IMR-90 (cell line): ENCODE measurements at regions not wholly inside any gene's neighbourhood (a gene's known extent, or its start where the extent isn't known, plus 50 kb on each side); places are given as distances from the start of the nearest gene placed in this dataset.

ENCODE experiments used
- ATAC-seq: fragments of 200-7000 bp; cut with Tn5 transposase; 2 replicates; pipeline ENCODE4 v1.9.1; 2020; ENCODE audit warnings: low read depth, mild to moderate bottlenecking, moderate library complexity
- BruUV-seq: library from RNA; stranded (reverse); fragments of 400-500 nt; replicated peaks from 2 replicates; lab custom pipeline; 2021; lab: Mats Ljungman, UMichigan
- CTCF ChIA-PET: fragments of 300-600 bp; formaldehyde crosslinking; extraction: SDS; loops from one replicate; lab custom pipeline; 2021; ENCODE audit warnings: antibody characterized with exemption; lab: Yijun Ruan, JAX
- POLR2A ChIA-PET: fragments of 300-600 bp; sonication (Branson Sonifier 250); formaldehyde crosslinking; loops from one replicate; lab custom pipeline; 2022; ENCODE audit warnings: antibody characterized with exemption; ENCODE audit not compliant: unreplicated experiment; lab: Charles Lee
- DNase-seq: peaks from one replicate; pipeline ENCODE4 v3.0.0; 2013
- H2AFZ ChIP-seq: replicated peaks from 2 replicates; pipeline ENCODE3; 2013; ENCODE audit warnings: low read length, mild to moderate bottlenecking; ENCODE audit not compliant: poor library complexity
- H2AK5ac ChIP-seq: 2 replicates; pipeline ENCODE4 v1.6.1; 2013; ENCODE audit warnings: low read depth, low read length, inconsistent platforms
- H2AK9ac ChIP-seq: replicated peaks from 2 replicates; pipeline ENCODE3; 2013; ENCODE audit warnings: mild to moderate bottlenecking, low read depth, low read length, moderate library complexity; ENCODE audit not compliant: poor library complexity
- H2BK120ac ChIP-seq: 2 replicates; pipeline ENCODE4 v1.6.1; 2013; ENCODE audit warnings: low read depth, low read length, inconsistent platforms
- H2BK15ac ChIP-seq: 3 replicates; pipeline ENCODE4 v1.6.1; 2013; ENCODE audit warnings: low read depth, low read length, inconsistent platforms
- H2BK20ac ChIP-seq: 2 replicates; pipeline ENCODE4 v1.6.1; 2013; ENCODE audit warnings: low read depth, mild to moderate bottlenecking, inconsistent platforms, low read length, moderate library complexity
- H2BK5ac ChIP-seq: 2 replicates; pipeline ENCODE4 v1.6.1; 2013; ENCODE audit warnings: mild to moderate bottlenecking, low read depth, low read length, inconsistent platforms; ENCODE audit not compliant: poor library complexity, severe bottlenecking
- H3K14ac ChIP-seq: replicated peaks from 2 replicates; pipeline ENCODE4 v1.6.1; 2013; ENCODE audit warnings: low read depth, low read length, inconsistent platforms
- H3K18ac ChIP-seq: 2 replicates; pipeline ENCODE4 v1.6.1; 2013; ENCODE audit warnings: low read depth, low read length, control low read depth
- H3K23ac ChIP-seq: 2 replicates; pipeline ENCODE4 v1.6.1; 2013; ENCODE audit warnings: low read depth, low read length, inconsistent platforms
- H3K27ac ChIP-seq: 2 replicates; pipeline ENCODE4 v1.5.1; 2013; ENCODE audit warnings: mild to moderate bottlenecking, control low read depth, low read length; ENCODE audit not compliant: insufficient read depth
- H3K27me3 ChIP-seq: 2 replicates; pipeline ENCODE4 v1.6.1; 2013; ENCODE audit warnings: low read length; ENCODE audit not compliant: control insufficient read depth, insufficient read depth
- H3K36me3 ChIP-seq: 2 replicates; pipeline ENCODE4 v1.6.1; 2013; ENCODE audit warnings: low read length, mixed read lengths; ENCODE audit not compliant: control insufficient read depth, insufficient read depth
- H3K4ac ChIP-seq: 2 replicates; pipeline ENCODE4 v1.6.1; 2013; ENCODE audit warnings: low read depth, low read length, inconsistent platforms
- H3K4me1 ChIP-seq: 2 replicates; pipeline ENCODE4 v1.6.1; 2013; ENCODE audit warnings: low read length, mixed read lengths; ENCODE audit not compliant: control insufficient read depth, insufficient read depth
- H3K4me2 ChIP-seq: 2 replicates; pipeline ENCODE4 v1.6.1; 2013; ENCODE audit warnings: low read depth, mild to moderate bottlenecking, control low read depth, low read length, moderate library complexity
- H3K4me3 ChIP-seq: 2 replicates; pipeline ENCODE4 v1.5.1; 2013; ENCODE audit warnings: low read depth, mild to moderate bottlenecking, control low read depth, low read length, moderate library complexity; ENCODE audit not compliant: insufficient read depth
- H3K56ac ChIP-seq: 2 replicates; pipeline ENCODE4 v1.6.1; 2013; ENCODE audit warnings: low read length, inconsistent platforms; ENCODE audit not compliant: insufficient read depth; ENCODE audit errors: extremely low read depth
- H3K79me1 ChIP-seq, 2 experiments: 2 replicates each; pipeline ENCODE4 v1.6.1; 2013; ENCODE audit warnings: low read length in 2 of 2, inconsistent platforms in 1 of 2, low read depth in 1 of 2
- H3K9ac ChIP-seq: 2 replicates; pipeline ENCODE4 v1.6.1; 2013; ENCODE audit warnings: low read depth, low read length, control low read depth
- H3K9me1 ChIP-seq: 2 replicates; pipeline ENCODE4 v1.6.1; 2013; ENCODE audit warnings: low read length, inconsistent platforms; ENCODE audit not compliant: insufficient read depth
- H3K9me3 ChIP-seq: 2 replicates; pipeline ENCODE4 v1.6.1; 2013; ENCODE audit warnings: low read length; ENCODE audit not compliant: control insufficient read depth, insufficient read depth
- H4K20me1 ChIP-seq: 2 replicates; pipeline ENCODE4 v1.6.1; 2013; ENCODE audit warnings: low read length, inconsistent platforms; ENCODE audit not compliant: insufficient read depth
- H4K5ac ChIP-seq: 2 replicates; pipeline ENCODE4 v1.6.1; 2013; ENCODE audit warnings: mild to moderate bottlenecking, low read depth, low read length, control low read depth
- H4K8ac ChIP-seq, 2 experiments: 2 replicates each; pipeline ENCODE4 v1.6.1; 2013; ENCODE audit warnings: low read depth in 2 of 2, low read length in 2 of 2, control low read depth in 1 of 2, inconsistent platforms in 1 of 2
- H4K91ac ChIP-seq: 2 replicates; pipeline ENCODE4 v1.6.1; 2013; ENCODE audit warnings: low read depth, low read length, inconsistent platforms; ENCODE audit not compliant: insufficient read depth
- CEBPB ChIP-seq: IDR thresholded peaks from 2 replicates; pipeline ENCODE4 v1.6.1; 2012; ENCODE audit warnings: low read depth, low read length, improper control_type of control experiment
- ELK1 ChIP-seq: fragments of 150-350 bp; IDR thresholded peaks from 2 replicates; pipeline ENCODE4 v1.6.1; 2016; ENCODE audit warnings: low read depth, mild to moderate bottlenecking, low read length, moderate library complexity, borderline replicate concordance
- FOS ChIP-seq: fragments of 150-350 bp; IDR thresholded peaks from 2 replicates; pipeline ENCODE4 v1.6.1; 2016; ENCODE audit warnings: low read depth, low read length
- MAZ ChIP-seq: IDR thresholded peaks from 2 replicates; pipeline ENCODE4 v1.6.1; 2012; ENCODE audit warnings: low read depth, mild to moderate bottlenecking, low read length, improper control_type of control experiment, moderate library complexity, borderline replicate concordance
- MXI1 ChIP-seq: IDR thresholded peaks from 2 replicates; pipeline ENCODE4 v1.6.1; 2012; ENCODE audit warnings: low read depth, mild to moderate bottlenecking, low read length, moderate library complexity, borderline replicate concordance
- WGBS, 2 experiments: methylation state at CpG; one replicate each; pipeline versions ENCODE4 v1.1.5 to v1.1.7; 2013; ENCODE audit warnings: missing lambda C conversion rate in 2 of 2; ENCODE audit not compliant: insufficient read length in 1 of 2; ENCODE audit errors: extremely low coverage in 2 of 2; 5-methylcytosine and 5-hydroxymethylcytosine counted together
- dilution Hi-C: fragments of 300-500 bp; cut with HindIII; formaldehyde crosslinking; loops from one replicate; pipeline ENCODE4 v1.14.3; 2018; ENCODE audit warnings: low sequenced_read_pairs; ENCODE audit not compliant: unreplicated experiment
- in situ Hi-C: fragments of 300-500 bp; cut with MboI; formaldehyde crosslinking; loops from 3 replicates; pipeline ENCODE4 v1.14.3; 2019; ENCODE audit warnings: low sequenced_read_pairs, inconsistent platforms, mixed read lengths
- intact Hi-C: fragments of 100-400 bp; cut with micrococcal nuclease; formaldehyde crosslinking; loops from 2 replicates; pipeline ENCODE4 v1.10.0; 2022

GRCh38 chr15:79176151-79176550 is 85.6 kb upstream of the RASGRF1 start:
- intact Hi-C loops (no loop called here), in situ Hi-C loops (no loop called here), dilution Hi-C loops (no loop called here)
- Histone ChIP-seq H3K79me1 (no peaks in the 10 kb centered on the region), H2AFZ (no peak overlapping the region), H3K9ac (no peak overlapping the region), H3K18ac (no peak overlapping the region), H3K4me2 (no peak overlapping the region), H2BK5ac (no peak overlapping the region), H4K20me1 (no peaks in the 10 kb centered on the region), H3K56ac (no peak overlapping the region), H3K14ac (no peak overlapping the region), H3K27ac (no peak overlapping the region), H2AK9ac (no peak overlapping the region), H3K9me1 (no peaks in the 10 kb centered on the region), H2BK15ac (no peak overlapping the region), H3K4me1 (no peaks in the 10 kb centered on the region), H4K5ac (no peak overlapping the region), H3K4ac (no peak overlapping the region), H3K27me3 (peaks cover 10% of the 10 kb centered on the region), H3K4me3 (no peak overlapping the region), H3K36me3 (no peaks in the 10 kb centered on the region), H3K9me3 (no peaks in the 10 kb centered on the region), H3K23ac (no peak overlapping the region), H2BK20ac (no peak overlapping the region), H2AK5ac (no peak overlapping the region), H4K91ac (no peak overlapping the region), H4K8ac (no peak overlapping the region), H2BK120ac (no peak overlapping the region)
- BruUV-seq = no TSS peak
- DNase-seq (no peak), ATAC-seq (no peak)
- TF ChIP-seq ELK1 (no peak), MXI1 (no peak), FOS (no peak), MAZ (no peak), CEBPB (no peak)
- ChIA-PET CTCF (no interaction called here), POLR2A (no interaction called here)
- no CpG with 5 or more reads among the region's 1 CpG for WGBS, 2 experiments
